CD4-positive, alpha-beta T cell (primary cell): ENCODE measurements at regions not wholly inside any gene's neighbourhood (a gene's known extent, or its start where the extent isn't known, plus 50 kb on each side); places are given as distances from the start of the nearest gene placed in this dataset.

ENCODE experiments used
- ATAC-seq: fragments of 200-7000 bp; cut with Tn5 transposase; one replicate; pipeline ENCODE4 v1.10.0; 2022; ENCODE audit warnings: mild to moderate bottlenecking; ENCODE audit not compliant: poor library complexity
- CTCF ChIA-PET: fragments of 350-600 bp; sonication (Branson Sonifier 250); formaldehyde crosslinking; loops from one replicate; lab custom pipeline; 2021; ENCODE audit warnings: antibody characterized with exemption, inconsistent platforms; lab: Charles Lee
- POLR2A ChIA-PET: fragments of 350-600 bp; sonication (Branson Sonifier 250); formaldehyde crosslinking; loops from one replicate; lab custom pipeline; 2021; ENCODE audit warnings: antibody characterized with exemption, inconsistent platforms; lab: Charles Lee
- DNase-seq, 14 experiments: peaks; one replicate each; pipeline ENCODE4 v3.0.0-alpha.2; 2013 to 2020; ENCODE audit warnings: mixed read lengths in 2 of 14
- H3K27ac ChIP-seq, 2 donors: one replicate each; pipeline versions ENCODE4 v1.5.1 to v1.7.0; 2013; ENCODE audit warnings: low read length in 2 of 2, low read depth in 1 of 2, mild to moderate bottlenecking in 1 of 2
- H3K27me3 ChIP-seq, 2 experiments: 1 replicate in 1 of 2; 2 replicates in 1 of 2; pipeline versions ENCODE4 v1.6.1 to v1.7.0; 2013; ENCODE audit warnings: low read length in 2 of 2, control low read depth in 1 of 2, mild to moderate bottlenecking in 1 of 2, moderate library complexity in 1 of 2; ENCODE audit not compliant: insufficient read depth in 2 of 2, control insufficient read depth in 1 of 2
- H3K36me3 ChIP-seq: one replicate; pipeline ENCODE4 v1.6.1; 2013; ENCODE audit warnings: low read length, control low read depth; ENCODE audit not compliant: insufficient read depth
- H3K4me1 ChIP-seq: one replicate; pipeline ENCODE4 v1.6.1; 2013; ENCODE audit warnings: low read length, control low read depth; ENCODE audit not compliant: insufficient read depth
- H3K4me3 ChIP-seq: one replicate; pipeline ENCODE4 v1.5.1; 2013; ENCODE audit warnings: mild to moderate bottlenecking, low read length, moderate library complexity
- H3K9me3 ChIP-seq, 2 experiments: 1 replicate in 1 of 2; 2 replicates in 1 of 2; pipeline versions ENCODE4 v1.6.1 to v1.7.0; 2013; ENCODE audit warnings: low read length in 2 of 2, mild to moderate bottlenecking in 2 of 2, control low read depth in 1 of 2, moderate library complexity in 1 of 2; ENCODE audit not compliant: control insufficient read depth in 1 of 2, insufficient read depth in 1 of 2
- H3K27ac Mint-ChIP-seq: one replicate; pipeline ENCODE4 v1.8.0; 2020; ENCODE audit warnings: mixed read lengths
- H3K27me3 Mint-ChIP-seq: one replicate; pipeline ENCODE4 v1.8.0; 2021; ENCODE audit warnings: mixed read lengths
- H3K36me3 Mint-ChIP-seq: one replicate; pipeline ENCODE4 v1.8.0; 2021; ENCODE audit warnings: low read depth, mixed read lengths
- H3K4me1 Mint-ChIP-seq: one replicate; pipeline ENCODE4 v1.8.0; 2021; ENCODE audit warnings: low read depth, mixed read lengths
- H3K4me3 Mint-ChIP-seq: one replicate; pipeline ENCODE4 v1.8.0; 2020; ENCODE audit warnings: mild to moderate bottlenecking, mixed read lengths
- H3K9me3 Mint-ChIP-seq: one replicate; pipeline ENCODE4 v1.8.0; 2020; ENCODE audit warnings: mixed read lengths
- CTCF ChIP-seq: fragments of 200-600 bp; IDR thresholded peaks from one replicate; pipeline ENCODE4 v1.8.0; 2022; ENCODE audit warnings: antibody characterized with exemption, mild to moderate bottlenecking
- intact Hi-C, 2 experiments: fragments of 100-400 bp; cut with DNase I in 1 of 2; cut with micrococcal nuclease in 1 of 2; formaldehyde crosslinking; loops; one replicate each; pipeline versions ENCODE4 v1.15.1 to v1.9.0; 2023 to 2025; cut with DNase I, micrococcal nuclease

- DNase-seq: no peak
- no peak overlapping the region for H3K27ac ChIP-seq
- no peaks in the 10 kb centered on the region for H3K36me3 ChIP-seq
- intact Hi-C loops: no loop called here
- no peaks in the 10 kb centered on the region for H3K27me3 ChIP-seq
- H3K4me1 ChIP-seq: no peaks in the 10 kb centered on the region
- POLR2A ChIA-PET: no interaction called here
- TF ChIP-seq CTCF: no peak
- Mint-ChIP-seq H3K27ac (no peak overlapping the region), H3K9me3 (peaks cover 5% of the 10 kb centered on the region), H3K36me3 (no peaks in the 10 kb centered on the region), H3K27me3 (no peaks in the 10 kb centered on the region), H3K4me3 (no peak overlapping the region), H3K4me1 (no peaks in the 10 kb centered on the region)
- CTCF ChIA-PET: no interaction called here
- no peak overlapping the region for H3K4me3 ChIP-seq
- H3K9me3 ChIP-seq: peaks cover 0 to 5% of the 10 kb centered on the region in 2 experiments
- ATAC-seq: no peak
These were observed 375.1 kb upstream of the ZP4 start for GRCh38 chr1:238265866-238266265.

DNA sequence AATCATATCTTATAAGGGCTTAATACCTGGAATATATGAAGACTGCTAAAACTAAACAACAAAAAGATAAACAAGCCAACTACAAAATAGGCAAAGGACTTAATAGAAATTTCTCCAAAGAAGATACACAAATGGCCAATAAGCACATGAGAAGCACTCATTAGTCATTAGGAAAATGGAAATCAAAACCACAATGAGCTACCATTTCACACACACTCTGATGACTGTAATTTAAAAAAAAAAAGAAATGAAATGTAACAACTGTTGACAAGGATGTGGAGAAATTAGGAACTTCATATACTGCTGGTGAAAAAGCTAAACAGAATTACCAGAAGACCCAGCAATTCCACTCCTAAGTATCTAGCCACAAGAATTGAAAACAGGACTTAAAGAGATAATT is 374.2 kb upstream of the ZP4 start:
- no peak for TF ChIP-seq CTCF
- H3K4me3 ChIP-seq: no peak overlapping the region
- Mint-ChIP-seq H3K4me3 (no peak overlapping the region), H3K9me3 (peaks cover 5% of the 10 kb centered on the region), H3K27ac (no peak overlapping the region), H3K27me3 (no peaks in the 10 kb centered on the region), H3K36me3 (no peaks in the 10 kb centered on the region), H3K4me1 (no peaks in the 10 kb centered on the region)
- no peak overlapping the region for H3K27ac ChIP-seq
- H3K4me1 ChIP-seq: no peaks in the 10 kb centered on the region
- DNase-seq (no peak), ATAC-seq (no peak)
- intact Hi-C loops: no loop called here
- H3K27me3 ChIP-seq: no peaks in the 10 kb centered on the region
- H3K36me3 ChIP-seq: no peaks in the 10 kb centered on the region
- CTCF ChIA-PET: no interaction called here
- H3K9me3 ChIP-seq: peaks cover 0 to 5% of the 10 kb centered on the region in 2 experiments
- POLR2A ChIA-PET: no interaction called here

GRCh38 chr1:238258510-238258909 is 367.8 kb upstream of the ZP4 start:
- Histone ChIP-seq H3K4me1 (no peaks in the 10 kb centered on the region), H3K4me3 (no peak overlapping the region), H3K36me3 (no peaks in the 10 kb centered on the region), H3K9me3 (peaks cover 0 to 7% of the 10 kb centered on the region in 2 experiments), H3K27me3 (no peaks in the 10 kb centered on the region), H3K27ac (no peak overlapping the region)
- no peak for DNase-seq
- no peak for TF ChIP-seq CTCF
- intact Hi-C loops: no loop called here
- ATAC-seq: no peak
- no peak overlapping the region for H3K4me3 Mint-ChIP-seq
- H3K27me3 Mint-ChIP-seq: no peaks in the 10 kb centered on the region
- peaks cover 2% of the 10 kb centered on the region for H3K9me3 Mint-ChIP-seq
- ChIA-PET POLR2A (interaction anchor here (1.1 kb wide), 1 partner anchor 29 kb away, joined by 3 read pairs; no protein-coding TSS in a partner anchor), CTCF (no interaction called here)
- no peak overlapping the region for H3K27ac Mint-ChIP-seq
- no peaks in the 10 kb centered on the region for H3K36me3 Mint-ChIP-seq
- no peaks in the 10 kb centered on the region for H3K4me1 Mint-ChIP-seq
